ENCODE measurements at regions not wholly inside any gene's neighbourhood (a gene's known extent, or its start where the extent isn't known, plus 50 kb on each side); places are given as distances from the start of the nearest gene placed in this dataset.

GRCh38 chr10:10796061-10796773, 221.5 kb upstream of the CELF2 start:
- intact Hi-C loops (cut with micrococcal nuclease): no loop called here
- DNase-seq: no peak
- no peak for ATAC-seq
- Mint-ChIP-seq H3K4me3 (no peak overlapping the region), H3K4me1 (no peaks in the 10 kb centered on the region), H3K36me3 (no peaks in the 10 kb centered on the region), H3K9me3 (no peaks in the 10 kb centered on the region), H3K27ac (no peak overlapping the region), H3K27me3 (ENCODE audit: low read depth in 2 of 2) (peaks cover 34 to 40% of the 10 kb centered on the region in 2 donors)
- no peaks in the 10 kb centered on the region for H3K4me1 ChIP-seq (ENCODE audit: control insufficient read depth, insufficient read depth, low read length)
- 97% methylated on average over 3 of the region's 8 CpGs for WGBS (ENCODE audit: insufficient coverage)
- no peak overlapping the region for H3K4me3 ChIP-seq (ENCODE audit: low read length)
- no peak for TF ChIP-seq CTCF (IDR thresholded peaks at IDR 0.05)
- no peaks in the 10 kb centered on the region for H3K36me3 ChIP-seq (ENCODE audit: control insufficient read depth, insufficient read depth, low read length)
- H3K27ac ChIP-seq (ENCODE audit: low read length): no peak overlapping the region
- no peaks in the 10 kb centered on the region for H3K9me3 ChIP-seq (ENCODE audit: control insufficient read depth, insufficient read depth, low read length)
- H3K27me3 ChIP-seq (ENCODE audit: control insufficient read depth, insufficient read depth, low read length): no peaks in the 10 kb centered on the region

- no peak for TF ChIP-seq CTCF (IDR thresholded peaks at IDR 0.05)
- Histone ChIP-seq H3K27ac (ENCODE audit: low read length) (no peak overlapping the region), H3K4me3 (ENCODE audit: low read length) (no peak overlapping the region), H3K9me3 (ENCODE audit: control insufficient read depth, insufficient read depth, low read length) (no peaks in the 10 kb centered on the region), H3K36me3 (ENCODE audit: control insufficient read depth, insufficient read depth, low read length) (no peaks in the 10 kb centered on the region), H3K4me1 (ENCODE audit: control insufficient read depth, insufficient read depth, low read length) (no peaks in the 10 kb centered on the region), H3K27me3 (ENCODE audit: control insufficient read depth, insufficient read depth, low read length) (no peaks in the 10 kb centered on the region)
- intact Hi-C loops (cut with micrococcal nuclease): no loop called here
- H3K4me3 Mint-ChIP-seq: no peak overlapping the region
- no peaks in the 10 kb centered on the region for H3K9me3 Mint-ChIP-seq
- H3K27ac Mint-ChIP-seq: no peak overlapping the region
- 77% methylated on average over 5 of the region's 6 CpGs for WGBS (ENCODE audit: insufficient coverage)
- DNase-seq (no peak), ATAC-seq (no peak)
- H3K4me1 Mint-ChIP-seq: no peaks in the 10 kb centered on the region
- H3K27me3 Mint-ChIP-seq (ENCODE audit: low read depth in 2 of 2): peaks cover 31 to 35% of the 10 kb centered on the region in 2 donors
- no peaks in the 10 kb centered on the region for H3K36me3 Mint-ChIP-seq
Observed at GRCh38 chr10:10796774-10797415, 220.8 kb upstream of the CELF2 start.

- ATAC-seq: no peak
- no peaks in the 10 kb centered on the region for H3K4me1 ChIP-seq (ENCODE audit: control insufficient read depth, insufficient read depth, low read length)
- no peak overlapping the region for H3K4me3 ChIP-seq (ENCODE audit: low read length)
- no peaks in the 10 kb centered on the region for H3K27me3 ChIP-seq (ENCODE audit: control insufficient read depth, insufficient read depth, low read length)
- 84% methylated on average over 6 of the region's 8 CpGs for WGBS (ENCODE audit: insufficient coverage)
- intact Hi-C loops (cut with micrococcal nuclease): no loop called here
- Mint-ChIP-seq H3K27ac (no peak overlapping the region), H3K9me3 (no peaks in the 10 kb centered on the region), H3K36me3 (no peaks in the 10 kb centered on the region), H3K4me1 (no peaks in the 10 kb centered on the region), H3K27me3 (ENCODE audit: low read depth in 2 of 2) (peaks cover 31 to 33% of the 10 kb centered on the region in 2 donors), H3K4me3 (no peak overlapping the region)
- H3K9me3 ChIP-seq (ENCODE audit: control insufficient read depth, insufficient read depth, low read length): no peaks in the 10 kb centered on the region
- no peak overlapping the region for H3K27ac ChIP-seq (ENCODE audit: low read length)
- DNase-seq: no peak
- H3K36me3 ChIP-seq (ENCODE audit: control insufficient read depth, insufficient read depth, low read length): no peaks in the 10 kb centered on the region
- no peak for TF ChIP-seq CTCF (IDR thresholded peaks at IDR 0.05)
Observed at GRCh38 chr10:10797513-10797912, 220.2 kb upstream of the CELF2 start.
